K562 (cell line): ENCODE measurements at regions not wholly inside any gene's neighbourhood (a gene's known extent, or its start where the extent isn't known, plus 50 kb on each side); places are given as distances from the start of the nearest gene placed in this dataset.

Experiments used
- ATAC-seq: fragments of 200-7000 bp; cut with Tn5 transposase; 3 replicates; pipeline ENCODE4 v1.9.1; 2020; ENCODE audit warnings: moderate library complexity
- BruUV-seq: library from RNA; stranded (reverse); fragments of 400-500 nt; replicated peaks from 2 replicates; lab custom pipeline; 2021; lab: Mats Ljungman, UMichigan
- CTCF ChIA-PET: fragments of 300-600 bp; formaldehyde crosslinking; extraction: SDS; loops from one replicate; lab custom pipeline; 2021; ENCODE audit warnings: low intra/inter-chr PET ratio; lab: Yijun Ruan, JAX
- POLR2A ChIA-PET: fragments of 300-600, 350-650 bp; sonication (Branson Sonifier 250); formaldehyde crosslinking; extraction: SDS; loops from one replicate; lab custom pipeline; 2021; ENCODE audit warnings: antibody characterized with exemption, inconsistent platforms; lab: Yijun Ruan, JAX
- DNase-seq, 4 experiments: peaks; one replicate each; pipeline versions ENCODE4 v3.0.0 to v3.0.0-alpha.2; 2011 to 2018; ENCODE audit warnings: low spot score in 3 of 4, mixed read lengths in 3 of 4; ENCODE audit errors: extremely low read depth in 1 of 4
- FAIRE-seq: peaks from 2 replicates; lab custom pipeline; 2011; peaks lifted over from hg19 to GRCh38; lab: Jason Lieb, UNC
- H2AFZ ChIP-seq: 2 replicates; pipeline ENCODE4 v1.6.0; 2011; ENCODE audit warnings: low read depth, low read length, control low read depth, inconsistent platforms
- H3K27ac ChIP-seq: fragments of 200-600 bp; 3 replicates; pipeline ENCODE4 v1.8.0; 2011; ENCODE audit warnings: low read depth, mild to moderate bottlenecking, control low read depth, inconsistent platforms, low read length, moderate library complexity, mixed read lengths; ENCODE audit errors: extremely low read depth
- H3K27me3 ChIP-seq, 2 experiments: fragments of 300-600 bp in 1 of 2; 2 replicates in 1 of 2; 3 replicates in 1 of 2; pipeline versions ENCODE4 v1.6.0 to v1.8.0; 2011; ENCODE audit warnings: inconsistent platforms in 2 of 2, low read length in 2 of 2, mild to moderate bottlenecking in 1 of 2, mixed read lengths in 1 of 2, moderate library complexity in 1 of 2; ENCODE audit not compliant: control insufficient read depth in 2 of 2, insufficient read depth in 2 of 2
- H3K36me3 ChIP-seq: fragments of 300-600 bp; 3 replicates; pipeline ENCODE4 v1.8.0; 2011; ENCODE audit warnings: mild to moderate bottlenecking, low read length, inconsistent platforms; ENCODE audit not compliant: control insufficient read depth, insufficient read depth
- H3K4me1 ChIP-seq, 2 experiments: fragments of 200-600 bp in 1 of 2; replicated peaks in 1 of 2; 2 replicates in 1 of 2; 3 replicates in 1 of 2; pipeline versions ENCODE4 v1.5.1 to v1.8.0; 2011; ENCODE audit warnings: inconsistent platforms in 2 of 2, low read length in 2 of 2, mild to moderate bottlenecking in 1 of 2, mixed read lengths in 1 of 2, moderate library complexity in 1 of 2; ENCODE audit not compliant: control insufficient read depth in 2 of 2, insufficient read depth in 2 of 2
- H3K4me2 ChIP-seq: 2 replicates; pipeline ENCODE4 v1.6.1; 2011; ENCODE audit warnings: low read length, control low read depth, inconsistent platforms, mixed read lengths; ENCODE audit not compliant: insufficient read depth
- H3K4me3 ChIP-seq: fragments of 200-600 bp; sonication (generic), shearing (Covaris generic); 2 replicates; pipeline ENCODE4 v1.5.1; 2016; ENCODE audit warnings: control low read depth, inconsistent platforms
- H3K79me2 ChIP-seq: fragments of 200-600 bp; 3 replicates; pipeline ENCODE4 v1.8.0; 2011; ENCODE audit warnings: low read length, inconsistent platforms; ENCODE audit not compliant: control insufficient read depth, insufficient read depth
- H3K9ac ChIP-seq, 2 experiments: 2 replicates each; pipeline versions ENCODE4 v1.6.0 to v1.6.1; 2011; ENCODE audit warnings: low read depth in 2 of 2, low read length in 2 of 2, control low read depth in 1 of 2, inconsistent platforms in 1 of 2, mild to moderate bottlenecking in 1 of 2, mixed read lengths in 1 of 2; ENCODE audit not compliant: insufficient read depth in 1 of 2
- H3K9me1 ChIP-seq: one replicate; pipeline ENCODE4 v1.6.0; 2011; ENCODE audit warnings: inconsistent platforms, mild to moderate bottlenecking, low read length, moderate library complexity; ENCODE audit not compliant: control insufficient read depth, insufficient read depth
- H3K9me3 ChIP-seq: replicated peaks from 2 replicates; pipeline ENCODE4 v1.5.1; 2011; ENCODE audit warnings: low read depth, low read length, inconsistent platforms; ENCODE audit not compliant: control insufficient read depth, insufficient read depth
- H4K20me1 ChIP-seq: replicated peaks from 2 replicates; pipeline ENCODE4 v1.6.1; 2011; ENCODE audit warnings: low read length, inconsistent platforms, mixed read lengths; ENCODE audit not compliant: control insufficient read depth, insufficient read depth
- ATF2 ChIP-seq: sonication (generic); formaldehyde crosslinking; IDR thresholded peaks from 2 replicates; pipeline ENCODE4 v1.8.1; 2022; ENCODE audit warnings: missing genetic modification reagents
- ETV1 ChIP-seq: fragments of 450-650 bp; conservative IDR thresholded peaks from 2 replicates; pipeline ENCODE4 v1.6.1; 2016; ENCODE audit warnings: missing genetic modification characterization, control low read depth, low read depth, missing compliant biosample characterization
- TCFL5 ChIP-seq: fragments of 250-450 bp; sonication (Bioruptor Pico); conservative IDR thresholded peaks from 2 replicates; pipeline ENCODE4 v1.6.1; 2021; ENCODE audit warnings: mild to moderate bottlenecking, moderate library complexity, matching md5 sums
- TOE1 ChIP-seq, 2 experiments: fragments of 450-650 bp in 1 of 2; sonication (generic) in 1 of 2; formaldehyde crosslinking in 1 of 2; IDR thresholded peaks; 2 replicates each; pipeline versions ENCODE4 v1.7.1 to v1.8.0; 2016 to 2022; ENCODE audit warnings: borderline replicate concordance in 2 of 2, mild to moderate bottlenecking in 2 of 2, antibody characterized with exemption in 1 of 2, inconsistent platforms in 1 of 2, low read depth in 1 of 2, missing genetic modification reagents in 1 of 2, moderate library complexity in 1 of 2
- ZKSCAN3 ChIP-seq: fragments of 250-450 bp; sonication (Bioruptor Pico); IDR thresholded peaks from 2 replicates; pipeline ENCODE4 v1.4.0; 2020
- WGBS: fragments of 100-300 bp; shearing (Covaris generic); methylation state at CpG from one replicate; pipeline ENCODE4 v1.1.6; 2016; ENCODE audit warnings: low coverage, mixed read lengths; ENCODE audit not compliant: insufficient coverage; ENCODE audit errors: missing lambda C conversion rate; 5-methylcytosine and 5-hydroxymethylcytosine counted together
- in situ Hi-C: fragments of 300-500 bp; cut with MboI; formaldehyde crosslinking; loops from 4 replicates; pipeline ENCODE4 v1.15.0; 2018; ENCODE audit warnings: inconsistent platforms, mixed read lengths
- intact Hi-C: fragments of 100-400 bp; cut with micrococcal nuclease; formaldehyde crosslinking; loops from 2 replicates; pipeline ENCODE4 v1.14.2; 2022

DNA sequence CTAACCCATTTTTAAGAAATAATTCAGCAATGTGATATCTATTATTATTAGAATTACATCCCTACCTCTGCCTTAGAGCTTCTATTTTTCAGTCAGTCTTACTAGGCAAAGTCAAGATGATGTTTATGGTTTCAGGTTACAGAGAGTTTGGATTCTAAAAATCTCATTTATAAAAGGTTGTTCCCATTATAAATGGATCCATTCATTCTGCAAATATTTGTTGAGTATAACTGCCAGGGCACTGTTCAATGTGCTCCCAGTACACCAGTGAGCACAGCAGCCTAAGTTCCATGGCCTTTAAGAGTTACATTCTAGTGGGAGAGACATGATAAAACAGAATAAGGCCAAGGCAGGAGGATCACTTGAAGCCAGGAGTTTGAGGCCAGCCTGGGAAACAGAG lies 75.9 kb upstream of the EYA4 start (continued):
- TF ChIP-seq TCFL5 (CRISPR knock-in tag) (no peak), ATF2 (CRISPR knock-in tag) (no peak)

GRCh38 chr6:133166766-133167165 lies 74.4 kb upstream of the EYA4 start:
- Histone ChIP-seq H3K79me2 (no peaks in the 10 kb centered on the region), H2AFZ (no peak overlapping the region), H4K20me1 (no peaks in the 10 kb centered on the region), H3K4me3 (no peak overlapping the region), H3K4me2 (no peak overlapping the region), H3K9me1 (no peaks in the 10 kb centered on the region), H3K4me1 (no peaks in the 10 kb centered on the region)
- no peak for TF ChIP-seq ETV1 (tag)
- TF ChIP-seq TOE1 (IDR thresholded peaks at IDR 0.05; ENCODE audit: borderline replicate concordance) = no peak
- TF ChIP-seq TOE1 (CRISPR knock-in tag; IDR thresholded peaks at IDR 0.05; ENCODE audit: borderline replicate concordance, low read depth) = no peak
- TF ChIP-seq ZKSCAN3 (CRISPR knock-in tag) = no peak
- TF ChIP-seq, all 486 proteins: peak for 0
- BruUV-seq = no TSS peak
- 3% methylated on average over 4 of the region's 4 CpGs for WGBS
- POLR2A ChIA-PET = interaction anchor here (0.6 kb wide), 1 partner anchor 264 kb away, joined by 3 read pairs; no protein-coding TSS in a partner anchor
- ATAC-seq (no peak), FAIRE-seq (no peak), DNase-seq (no peak)
- in situ Hi-C loops = loop anchor here (25.0 kb wide), 1 partner anchor 921 kb away; no protein-coding TSS in a partner anchor
- CTCF ChIA-PET = no interaction called here
- Histone ChIP-seq H3K9ac (no peak overlapping the region), H3K36me3 (no peaks in the 10 kb centered on the region), H3K27me3 (no peaks in the 10 kb centered on the region), H3K9me3 (no peaks in the 10 kb centered on the region; the same call in 1 of the 2 replicates), H3K27ac (no peak overlapping the region)
- intact Hi-C loops = no loop called here
